H9 (cell line): ENCODE measurements at regions not wholly inside any gene's neighbourhood (a gene's known extent, or its start where the extent isn't known, plus 50 kb on each side); places are given as distances from the start of the nearest gene placed in this dataset.

Source experiments
- DNase-seq: peaks from one replicate; pipeline ENCODE4 v3.0.0-alpha.2; 2017
- H2AFZ ChIP-seq: one replicate; pipeline ENCODE4 v1.6.1; 2013; ENCODE audit warnings: mild to moderate bottlenecking, low read length, control low read depth, moderate library complexity
- H2AK5ac ChIP-seq: 2 replicates; pipeline ENCODE4 v1.6.1; 2013; ENCODE audit warnings: low read length, control low read depth, mixed read lengths; ENCODE audit not compliant: insufficient read length
- H2BK120ac ChIP-seq: one replicate; pipeline ENCODE4 v1.6.1; 2013; ENCODE audit warnings: low read depth, mild to moderate bottlenecking, low read length, control low read depth, inconsistent platforms; ENCODE audit not compliant: poor library complexity, severe bottlenecking
- H2BK12ac ChIP-seq: 2 replicates; pipeline ENCODE4 v1.6.1; 2013; ENCODE audit warnings: low read length, control low read depth, mixed read lengths, low read depth; ENCODE audit not compliant: insufficient read length
- H2BK15ac ChIP-seq: 2 replicates; pipeline ENCODE4 v1.6.1; 2013; ENCODE audit warnings: low read depth, low read length, control low read depth
- H2BK20ac ChIP-seq: one replicate; pipeline ENCODE4 v1.6.1; 2013; ENCODE audit warnings: low read depth, mild to moderate bottlenecking, low read length, control low read depth, inconsistent platforms; ENCODE audit not compliant: poor library complexity, severe bottlenecking
- H2BK5ac ChIP-seq: 2 replicates; pipeline ENCODE4 v1.6.1; 2013; ENCODE audit warnings: low read length, control low read depth, mixed read lengths; ENCODE audit not compliant: insufficient read length
- H3K14ac ChIP-seq: 2 replicates; pipeline ENCODE4 v1.6.1; 2013; ENCODE audit warnings: low read length, control low read depth; ENCODE audit not compliant: insufficient read depth
- H3K18ac ChIP-seq: 2 replicates; pipeline ENCODE4 v1.6.1; 2013; ENCODE audit warnings: low read depth, mild to moderate bottlenecking, mixed read lengths, low read length, control low read depth; ENCODE audit not compliant: insufficient read length
- H3K23ac ChIP-seq: 2 replicates; pipeline ENCODE4 v1.6.1; 2013; ENCODE audit warnings: low read length, control low read depth, mixed read lengths, low read depth; ENCODE audit not compliant: insufficient read length
- H3K23me2 ChIP-seq: 2 replicates; pipeline ENCODE4 v1.6.1; 2013; ENCODE audit warnings: low read depth, mild to moderate bottlenecking, mixed read lengths, low read length, control low read depth; ENCODE audit not compliant: insufficient read length, poor library complexity, severe bottlenecking
- H3K27ac ChIP-seq: 2 replicates; pipeline ENCODE4 v1.5.1; 2013; ENCODE audit warnings: low read length, control low read depth, mixed read lengths, low read depth; ENCODE audit not compliant: insufficient read length
- H3K27me3 ChIP-seq: 2 replicates; pipeline ENCODE4 v1.6.1; 2013; ENCODE audit warnings: low read length, control low read depth, inconsistent platforms; ENCODE audit not compliant: insufficient read depth
- H3K4ac ChIP-seq: 2 replicates; pipeline ENCODE4 v1.6.1; 2013; ENCODE audit warnings: low read depth, mild to moderate bottlenecking, control low read depth, inconsistent platforms, low read length, moderate library complexity
- H3K4me1 ChIP-seq: 2 replicates; pipeline ENCODE4 v1.6.1; 2013; ENCODE audit warnings: low read length, control low read depth, inconsistent platforms; ENCODE audit not compliant: insufficient read depth
- H3K4me2 ChIP-seq: 2 replicates; pipeline ENCODE4 v1.6.1; 2013; ENCODE audit warnings: low read length, control low read depth, mixed read lengths; ENCODE audit not compliant: insufficient read length, insufficient read depth
- H3K56ac ChIP-seq: 2 replicates; pipeline ENCODE4 v1.6.1; 2013; ENCODE audit warnings: low read depth, mild to moderate bottlenecking, mixed read lengths, low read length, control low read depth; ENCODE audit not compliant: insufficient read length
- H3K79me1 ChIP-seq: 2 replicates; pipeline ENCODE4 v1.6.1; 2013; ENCODE audit warnings: low read depth, mild to moderate bottlenecking, moderate library complexity, low read length, control low read depth, inconsistent platforms; ENCODE audit not compliant: insufficient read depth, poor library complexity, severe bottlenecking
- H3K79me2 ChIP-seq: 2 replicates; pipeline ENCODE4 v1.6.1; 2013; ENCODE audit warnings: low read length, control low read depth, inconsistent platforms; ENCODE audit not compliant: insufficient read depth
- H3K9ac ChIP-seq: 2 replicates; pipeline ENCODE4 v1.6.1; 2013; ENCODE audit warnings: low read length, control low read depth, mixed read lengths; ENCODE audit not compliant: insufficient read length; ENCODE audit errors: extremely low read depth
- H3K9me3 ChIP-seq: one replicate; pipeline ENCODE4 v1.6.1; 2013; ENCODE audit warnings: low read depth, low read length, inconsistent platforms; ENCODE audit not compliant: control insufficient read depth
- H3T11ph ChIP-seq: one replicate; pipeline ENCODE4 v1.6.1; 2013; ENCODE audit warnings: mild to moderate bottlenecking, low read length, control low read depth, inconsistent platforms
- H4K20me1 ChIP-seq: one replicate; pipeline ENCODE4 v1.6.1; 2013; ENCODE audit not compliant: control insufficient read depth, insufficient read length, insufficient read depth
- H4K5ac ChIP-seq: 2 replicates; pipeline ENCODE4 v1.6.1; 2013; ENCODE audit warnings: low read depth, mild to moderate bottlenecking, mixed read lengths, low read length, control low read depth; ENCODE audit not compliant: insufficient read length
- H4K8ac ChIP-seq: replicated peaks from 2 replicates; pipeline ENCODE4 v1.6.1; 2013; ENCODE audit warnings: low read length, control low read depth, mixed read lengths, low read depth; ENCODE audit not compliant: insufficient read length
- H4K91ac ChIP-seq: 2 replicates; pipeline ENCODE4 v1.6.1; 2013; ENCODE audit warnings: low read depth, mild to moderate bottlenecking, moderate library complexity, mixed read lengths, low read length, control low read depth; ENCODE audit not compliant: insufficient read length
- H3K27ac Mint-ChIP-seq, 3 experiments: 2 replicates in 2 of 3; 3 replicates in 1 of 3; pipeline ENCODE4 v1.8.0; 2020 to 2021; ENCODE audit warnings: mixed read lengths in 3 of 3, mild to moderate bottlenecking in 1 of 3, moderate library complexity in 1 of 3
- H3K27me3 Mint-ChIP-seq: 2 replicates; pipeline ENCODE4 v1.8.0; 2021; ENCODE audit warnings: low read depth, mild to moderate bottlenecking, moderate library complexity, mixed read lengths
- H3K36me3 Mint-ChIP-seq, 3 experiments: 2 replicates in 2 of 3; 3 replicates in 1 of 3; pipeline ENCODE4 v1.8.0; 2020 to 2021; ENCODE audit warnings: low read depth in 3 of 3, mixed read lengths in 3 of 3; ENCODE audit not compliant: insufficient read depth in 1 of 3
- H3K4me1 Mint-ChIP-seq, 2 experiments: 2 replicates each; pipeline ENCODE4 v1.8.0; 2020; ENCODE audit warnings: mixed read lengths in 2 of 2
- H3K4me3 Mint-ChIP-seq, 2 experiments: 2 replicates in 1 of 2; 3 replicates in 1 of 2; pipeline ENCODE4 v1.8.0; 2020 to 2021; ENCODE audit warnings: mild to moderate bottlenecking in 2 of 2, mixed read lengths in 2 of 2, moderate library complexity in 1 of 2
- H3K9me3 Mint-ChIP-seq, 2 experiments: 2 replicates in 1 of 2; 3 replicates in 1 of 2; pipeline ENCODE4 v1.8.0; 2020; ENCODE audit warnings: mild to moderate bottlenecking in 2 of 2, mixed read lengths in 2 of 2, moderate library complexity in 1 of 2
- WGBS: extraction: QIAGEN DNeasy Blood & Tissue Kit; methylation state at CpG from one replicate; pipeline ENCODE4 v1.1.7; 2013; ENCODE audit warnings: missing lambda C conversion rate, low lambda C conversion rate, mixed read lengths; ENCODE audit not compliant: insufficient read length; ENCODE audit errors: extremely low coverage; 5-methylcytosine and 5-hydroxymethylcytosine counted together
- TF ChIP-seq, protein P1 (sequence below): fragments of 200-600 bp; sonication (generic); conservative IDR thresholded peaks from 3 replicates; pipeline ENCODE4 v1.8.0; 2021; ENCODE audit warnings: antibody characterized with exemption, mild to moderate bottlenecking

GRCh38 chr10:6364893-6365292 lies 162.2 kb downstream of the PFKFB3 start:
- no peaks in the 10 kb centered on the region; the same call in 1 of the 2 replicates for H3K27me3 Mint-ChIP-seq
- Histone ChIP-seq H3K4ac (no peak overlapping the region), H3K79me2 (no peaks in the 10 kb centered on the region), H3K23ac (no peak overlapping the region), H2AFZ (no peak overlapping the region), H2BK5ac (no peak overlapping the region), H3K27ac (no peak overlapping the region), H2BK15ac (no peak overlapping the region), H3K4me2 (no peak overlapping the region), H2BK12ac (no peak overlapping the region), H3K18ac (no peak overlapping the region), H3T11ph (no peak overlapping the region), H4K8ac (no peak overlapping the region), H3K79me1 (no peaks in the 10 kb centered on the region), H4K91ac (no peak overlapping the region), H3K23me2 (no peaks in the 10 kb centered on the region), H3K14ac (no peak overlapping the region), H3K56ac (no peak overlapping the region), H3K27me3 (no peaks in the 10 kb centered on the region), H3K9me3 (no peaks in the 10 kb centered on the region), H2BK120ac (no peak overlapping the region), H3K9ac (no peak overlapping the region), H2BK20ac (no peak overlapping the region), H4K20me1 (no peaks in the 10 kb centered on the region), H2AK5ac (no peak overlapping the region), H4K5ac (no peak overlapping the region), H3K4me1 (peaks cover 3% of the 10 kb centered on the region)
- peaks cover 0 to 24% (median 0%) of the 10 kb centered on the region in 3 experiments; a peak in 3 of 7 replicates for H3K36me3 Mint-ChIP-seq
- peak overlapping the region in 1 of 3 experiments; percentile 84; a peak in 2 of 7 replicates for H3K27ac Mint-ChIP-seq
- H3K4me3 Mint-ChIP-seq, result no peak overlapping the region
- TF ChIP-seq, protein P1, sequence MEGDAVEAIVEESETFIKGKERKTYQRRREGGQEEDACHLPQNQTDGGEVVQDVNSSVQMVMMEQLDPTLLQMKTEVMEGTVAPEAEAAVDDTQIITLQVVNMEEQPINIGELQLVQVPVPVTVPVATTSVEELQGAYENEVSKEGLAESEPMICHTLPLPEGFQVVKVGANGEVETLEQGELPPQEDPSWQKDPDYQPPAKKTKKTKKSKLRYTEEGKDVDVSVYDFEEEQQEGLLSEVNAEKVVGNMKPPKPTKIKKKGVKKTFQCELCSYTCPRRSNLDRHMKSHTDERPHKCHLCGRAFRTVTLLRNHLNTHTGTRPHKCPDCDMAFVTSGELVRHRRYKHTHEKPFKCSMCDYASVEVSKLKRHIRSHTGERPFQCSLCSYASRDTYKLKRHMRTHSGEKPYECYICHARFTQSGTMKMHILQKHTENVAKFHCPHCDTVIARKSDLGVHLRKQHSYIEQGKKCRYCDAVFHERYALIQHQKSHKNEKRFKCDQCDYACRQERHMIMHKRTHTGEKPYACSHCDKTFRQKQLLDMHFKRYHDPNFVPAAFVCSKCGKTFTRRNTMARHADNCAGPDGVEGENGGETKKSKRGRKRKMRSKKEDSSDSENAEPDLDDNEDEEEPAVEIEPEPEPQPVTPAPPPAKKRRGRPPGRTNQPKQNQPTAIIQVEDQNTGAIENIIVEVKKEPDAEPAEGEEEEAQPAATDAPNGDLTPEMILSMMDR, result no peak
- H3K9me3 Mint-ChIP-seq, result peaks cover 3 to 9% of the 10 kb centered on the region in 2 experiments; a peak in 3 of 5 replicates
- no CpG with 5 or more reads among the region's 3 CpGs for WGBS
- H3K4me1 Mint-ChIP-seq, result peaks cover 39 to 44% of the 10 kb centered on the region in 2 experiments
- DNase-seq, result no peak
